ENCODE measurements at regions not wholly inside any gene's neighbourhood (a gene's known extent, or its start where the extent isn't known, plus 50 kb on each side); places are given as distances from the start of the nearest gene placed in this dataset.
"Not testable (repeated sequence)": the region's sequence is repeated elsewhere in the genome, so short reads cannot be mapped to it uniquely, and the experiment has no call there.

- no peak for DNase-seq
- no peak overlapping the region for H3K4me3 ChIP-seq (replicated peaks in 1 of 3)
- intact Hi-C loops (cut with DNase I): no loop called here
- H3K27me3 ChIP-seq: no peaks in the 10 kb centered on the region
- no peak for TF ChIP-seq CTCF (IDR thresholded peaks at IDR 0.05)
- TF ChIP-seq POLR2A (IDR thresholded peaks at IDR 0.05): no peak
- H3K36me3 ChIP-seq: no peaks in the 10 kb centered on the region
- H3K4me1 ChIP-seq: no peaks in the 10 kb centered on the region
- H3K9me3 ChIP-seq: no peaks in the 10 kb centered on the region
- 62 to 75% methylated on average over 6 of the region's 6 CpGs for WGBS, 2 donors
- H3K27ac ChIP-seq: no peak overlapping the region
Measured at GRCh38 chr11:105368711-105369110, 229.1 kb upstream of the CARD18 start.

DNA sequence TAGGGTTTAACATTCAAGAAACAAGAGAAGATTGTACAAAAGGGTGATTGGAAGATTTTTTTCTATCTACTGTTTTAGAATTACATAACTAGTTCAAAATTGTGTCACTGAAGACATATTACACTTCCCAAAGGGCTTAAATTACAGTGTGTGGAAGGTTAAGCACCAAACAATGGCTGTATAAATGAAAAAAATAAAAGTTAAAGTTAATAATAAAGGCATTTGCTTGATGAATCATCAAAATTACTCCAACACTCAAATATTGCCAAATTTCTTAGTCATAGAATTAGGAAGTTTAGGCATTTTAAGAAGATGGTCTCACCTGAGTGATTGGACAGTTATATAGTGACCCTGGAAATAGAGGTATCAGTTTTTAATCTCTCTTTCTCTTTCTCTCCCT is 227.6 kb upstream of the CARD18 start:
- Histone ChIP-seq H3K4me1 (no peaks in the 10 kb centered on the region), H3K27ac (no peak overlapping the region), H3K9me3 (no peaks in the 10 kb centered on the region), H3K27me3 (no peaks in the 10 kb centered on the region), H3K4me3 (replicated peaks in 1 of 3) (no peak overlapping the region), H3K36me3 (no peaks in the 10 kb centered on the region)
- TF ChIP-seq CTCF (IDR thresholded peaks at IDR 0.05) (no peak), POLR2A (IDR thresholded peaks at IDR 0.05) (no peak)
- intact Hi-C loops (cut with DNase I): no loop called here
- no peak for DNase-seq

DNA sequence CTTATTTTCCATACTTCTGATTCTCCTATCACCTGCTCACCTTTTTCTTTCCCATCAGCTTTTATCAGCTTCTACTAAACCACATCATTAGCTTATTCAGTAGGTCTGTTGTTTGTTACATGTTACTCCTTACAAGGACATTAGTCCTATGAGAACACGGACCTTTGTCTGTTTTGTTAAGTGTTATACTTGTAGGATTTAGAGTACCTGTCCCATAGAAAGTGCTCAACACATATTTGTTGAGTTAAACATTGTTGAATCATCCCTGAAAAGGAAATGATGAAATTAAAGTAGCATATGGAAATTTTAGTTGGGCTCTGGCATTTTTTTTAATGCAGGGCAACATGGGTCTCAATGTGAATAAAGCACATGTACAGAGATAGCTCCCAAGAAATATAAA is 222.1 kb upstream of the CARD18 start:
- H3K27ac ChIP-seq: no peak overlapping the region

GRCh38 chr11:105357764-105358163 is 218.2 kb upstream of the CARD18 start:
- intact Hi-C loops (cut with DNase I): no loop called here
- no peak overlapping the region for H3K4me3 ChIP-seq (replicated peaks in 1 of 3)
- TF ChIP-seq CTCF (IDR thresholded peaks at IDR 0.05) (no peak), POLR2A (IDR thresholded peaks at IDR 0.05) (no peak)
- no peaks in the 10 kb centered on the region for H3K27me3 ChIP-seq
- no peak for DNase-seq
- 33 to 36% methylated on average over 1 of the region's 1 CpG for whole genome bisulfite sequencing, 2 donors
- no peaks in the 10 kb centered on the region for H3K9me3 ChIP-seq
- H3K27ac ChIP-seq: no peak overlapping the region
- H3K36me3 ChIP-seq: no peaks in the 10 kb centered on the region
- H3K4me1 ChIP-seq: no peaks in the 10 kb centered on the region

More for the DNA sequence above, 222.1 kb upstream of the CARD18 start:
- no peaks in the 10 kb centered on the region for H3K9me3 ChIP-seq
- H3K27me3 ChIP-seq: no peaks in the 10 kb centered on the region
- WGBS, 2 donors: 25 to 57% methylated on average over 1 of the region's 1 CpG
- H3K4me1 ChIP-seq: no peaks in the 10 kb centered on the region
- intact Hi-C loops (cut with DNase I): no loop called here
- DNase-seq: no peak
- H3K36me3 ChIP-seq: no peaks in the 10 kb centered on the region
- no peak overlapping the region for H3K4me3 ChIP-seq (replicated peaks in 1 of 3)
- no peak for TF ChIP-seq CTCF (IDR thresholded peaks at IDR 0.05)
- TF ChIP-seq POLR2A (IDR thresholded peaks at IDR 0.05): no peak

DNA sequence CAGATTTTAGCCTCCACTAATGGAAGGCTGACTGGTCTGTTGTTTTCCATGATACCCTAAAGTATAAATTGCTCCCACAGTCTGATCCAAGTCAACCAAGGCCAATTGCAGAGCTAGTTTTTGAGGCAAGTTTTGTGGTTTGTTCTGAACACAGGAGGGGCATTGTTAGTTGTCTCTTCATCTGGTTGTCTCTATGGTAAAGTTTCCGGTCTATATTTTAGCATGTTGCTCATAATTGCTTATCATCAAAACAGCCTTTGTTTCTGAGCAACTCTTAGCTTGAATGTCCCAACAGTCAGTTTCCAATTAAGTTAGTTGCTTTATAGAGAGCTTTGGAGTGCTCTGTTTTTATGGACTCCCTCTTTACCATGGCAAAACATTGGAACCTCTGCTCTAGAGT is 217.6 kb upstream of the CARD18 start:
- no peak for DNase-seq
- WGBS, 2 donors: 95 to 100% methylated on average over 1 of the region's 1 CpG
- no peaks in the 10 kb centered on the region for H3K36me3 ChIP-seq
- intact Hi-C loops (cut with DNase I): no loop called here
- H3K9me3 ChIP-seq: no peaks in the 10 kb centered on the region
- H3K4me1 ChIP-seq: no peaks in the 10 kb centered on the region
- H3K27ac ChIP-seq: no peak overlapping the region
- H3K27me3 ChIP-seq: no peaks in the 10 kb centered on the region
- H3K4me3 ChIP-seq (replicated peaks in 1 of 3): no peak overlapping the region
- TF ChIP-seq POLR2A (IDR thresholded peaks at IDR 0.05): no peak
- TF ChIP-seq CTCF (IDR thresholded peaks at IDR 0.05): no peak

GRCh38 chr11:105349867-105350266 is 210.3 kb upstream of the CARD18 start:
- H3K4me1 ChIP-seq; H3K4me3 ChIP-seq (replicated peaks in 1 of 3); H3K27ac ChIP-seq; intact Hi-C loops (cut with DNase I); H3K36me3 ChIP-seq; H3K27me3 ChIP-seq; DNase-seq; H3K9me3 ChIP-seq: not testable (repeated sequence)
- WGBS, 2 donors: 84 to 87% methylated on average over 3 of the region's 3 CpGs
